Globus pallidus (tissue), 1 donor: ENCODE measurements at regions not wholly inside any gene's neighbourhood (a gene's known extent, or its start where the extent isn't known, plus 50 kb on each side); places are given as distances from the start of the nearest gene placed in this dataset.
"Not testable (repeated sequence)": the region's sequence is repeated elsewhere in the genome, so short reads cannot be mapped to it uniquely, and the experiment has no call there.

Experiments used
- DNase-seq: peaks from one replicate; pipeline ENCODE4 v3.0.0-alpha.2; 2015; ENCODE audit warnings: low spot score

- no peak for DNase-seq
Observed at GRCh38 chr12:89775063-89775985, 66.7 kb upstream of the ATP2B1 start.

- no peak for DNase-seq
Observed at GRCh38 chr12:89774645-89775044, 66.0 kb upstream of the ATP2B1 start.

GRCh38 chr12:89770391-89770790 lies 61.8 kb upstream of the ATP2B1 start:
- no peak for DNase-seq

GRCh38 chr12:89769483-89769818 lies 60.8 kb upstream of the ATP2B1 start:
- DNase-seq = no peak

GRCh38 chr12:89768586-89769482 lies 60.2 kb upstream of the ATP2B1 start:
- no peak for DNase-seq

- DNase-seq = no peak
Observed at GRCh38 chr12:89765959-89766824, 57.6 kb upstream of the ATP2B1 start.

- not testable (repeated sequence) for DNase-seq
Observed at GRCh38 chr12:89764164-89764563, 55.5 kb upstream of the ATP2B1 start.

GRCh38 chr12:89762498-89763170 lies 54.0 kb upstream of the ATP2B1 start:
- DNase-seq = no peak

GRCh38 chr12:89760783-89761182 lies 52.1 kb upstream of the ATP2B1 start:
- no peak for DNase-seq
